Natural killer cell (primary cell): ENCODE measurements at regions not wholly inside any gene's neighbourhood (a gene's known extent, or its start where the extent isn't known, plus 50 kb on each side); places are given as distances from the start of the nearest gene placed in this dataset.

Experiments
- ATAC-seq, 3 donors: fragments of 150-1000 bp in 2 of 3; fragments of 200-7000 bp in 1 of 3; cut with Tn5 transposase; 1 replicate in 1 of 3; 2 replicates in 2 of 3; pipeline ENCODE4 v1.10.0; 2021; ENCODE audit warnings: mild to moderate bottlenecking in 2 of 3, moderate library complexity in 2 of 3
- DNase-seq, 2 donors: peaks; one replicate each; pipeline versions ENCODE4 v3.0.0 to v3.0.0-alpha.2; 2013 to 2021; ENCODE audit warnings: mixed read lengths in 1 of 2
- H3K27ac ChIP-seq: one replicate; pipeline ENCODE4 v1.5.1; 2013; ENCODE audit warnings: mild to moderate bottlenecking, low read length
- H3K27me3 ChIP-seq: one replicate; pipeline ENCODE4 v1.6.1; 2013; ENCODE audit warnings: low read length; ENCODE audit not compliant: control insufficient read depth, insufficient read depth
- H3K36me3 ChIP-seq: one replicate; pipeline ENCODE4 v1.6.1; 2013; ENCODE audit warnings: low read length; ENCODE audit not compliant: control insufficient read depth, insufficient read depth
- H3K4me1 ChIP-seq: one replicate; pipeline ENCODE4 v1.6.1; 2013; ENCODE audit warnings: low read length; ENCODE audit not compliant: control insufficient read depth, insufficient read depth
- H3K4me3 ChIP-seq: one replicate; pipeline ENCODE4 v1.5.1; 2013; ENCODE audit warnings: low read length
- H3K9me3 ChIP-seq: one replicate; pipeline ENCODE4 v1.6.1; 2013; ENCODE audit warnings: low read length; ENCODE audit not compliant: control insufficient read depth, insufficient read depth
- H3K27ac Mint-ChIP-seq, 2 donors: one replicate each; pipeline ENCODE4 v1.8.0; 2022; ENCODE audit warnings: mild to moderate bottlenecking in 2 of 2, mixed read lengths in 2 of 2, moderate library complexity in 1 of 2
- H3K27me3 Mint-ChIP-seq, 2 donors: one replicate each; pipeline ENCODE4 v1.8.0; 2022; ENCODE audit warnings: low read depth in 2 of 2, mixed read lengths in 2 of 2
- H3K36me3 Mint-ChIP-seq: one replicate; pipeline ENCODE4 v1.8.0; 2022; ENCODE audit warnings: mixed read lengths
- H3K4me1 Mint-ChIP-seq, 2 donors: one replicate each; pipeline ENCODE4 v1.8.0; 2022; ENCODE audit warnings: mixed read lengths in 2 of 2
- H3K4me3 Mint-ChIP-seq: one replicate; pipeline ENCODE4 v1.8.0; 2022; ENCODE audit warnings: mild to moderate bottlenecking, moderate library complexity, mixed read lengths
- H3K9me3 Mint-ChIP-seq, 2 donors: one replicate each; pipeline ENCODE4 v1.8.0; 2022; ENCODE audit warnings: mixed read lengths in 2 of 2
- WGBS: methylation state at CpG from one replicate; pipeline ENCODE4 v1.1.7; 2013; ENCODE audit warnings: missing lambda C conversion rate; ENCODE audit not compliant: insufficient coverage; 5-methylcytosine and 5-hydroxymethylcytosine counted together
- intact Hi-C: fragments of 100-400 bp; cut with micrococcal nuclease; formaldehyde crosslinking; loops from one replicate; pipeline ENCODE4 v1.14.2; 2022
- TF ChIP-seq, protein P1 (sequence below): fragments of 200-600 bp; IDR thresholded peaks from one replicate; pipeline ENCODE4 v1.8.0; 2022; ENCODE audit warnings: antibody characterized with exemption

- H3K36me3 ChIP-seq = no peaks in the 10 kb centered on the region
- 89% methylated on average over 6 of the region's 6 CpGs for WGBS
- no peak for ATAC-seq
Measured at GRCh38 chr6:159373670-159374069, 204.5 kb downstream of the FNDC1 start.

GRCh38 chr6:159372333-159372732 is 203.1 kb downstream of the FNDC1 start:
- peaks cover 0 to 7% of the 10 kb centered on the region in 2 donors for H3K4me1 Mint-ChIP-seq
- ATAC-seq (no peak), DNase-seq (no peak)
- H3K27ac ChIP-seq = no peak overlapping the region
- H3K27ac Mint-ChIP-seq = no peak overlapping the region
- H3K27me3 Mint-ChIP-seq = peaks cover under 1 to 14% of the 10 kb centered on the region in 2 donors
- no peak overlapping the region for H3K4me3 ChIP-seq
- WGBS = 90% methylated on average over 2 of the region's 2 CpGs
- intact Hi-C loops = no loop called here
- H3K4me3 Mint-ChIP-seq = no peak overlapping the region
- no peaks in the 10 kb centered on the region for H3K36me3 ChIP-seq
- no peaks in the 10 kb centered on the region for H3K27me3 ChIP-seq
- no peaks in the 10 kb centered on the region for H3K4me1 ChIP-seq
- H3K9me3 Mint-ChIP-seq = no peaks in the 10 kb centered on the region
- TF ChIP-seq, protein P1, sequence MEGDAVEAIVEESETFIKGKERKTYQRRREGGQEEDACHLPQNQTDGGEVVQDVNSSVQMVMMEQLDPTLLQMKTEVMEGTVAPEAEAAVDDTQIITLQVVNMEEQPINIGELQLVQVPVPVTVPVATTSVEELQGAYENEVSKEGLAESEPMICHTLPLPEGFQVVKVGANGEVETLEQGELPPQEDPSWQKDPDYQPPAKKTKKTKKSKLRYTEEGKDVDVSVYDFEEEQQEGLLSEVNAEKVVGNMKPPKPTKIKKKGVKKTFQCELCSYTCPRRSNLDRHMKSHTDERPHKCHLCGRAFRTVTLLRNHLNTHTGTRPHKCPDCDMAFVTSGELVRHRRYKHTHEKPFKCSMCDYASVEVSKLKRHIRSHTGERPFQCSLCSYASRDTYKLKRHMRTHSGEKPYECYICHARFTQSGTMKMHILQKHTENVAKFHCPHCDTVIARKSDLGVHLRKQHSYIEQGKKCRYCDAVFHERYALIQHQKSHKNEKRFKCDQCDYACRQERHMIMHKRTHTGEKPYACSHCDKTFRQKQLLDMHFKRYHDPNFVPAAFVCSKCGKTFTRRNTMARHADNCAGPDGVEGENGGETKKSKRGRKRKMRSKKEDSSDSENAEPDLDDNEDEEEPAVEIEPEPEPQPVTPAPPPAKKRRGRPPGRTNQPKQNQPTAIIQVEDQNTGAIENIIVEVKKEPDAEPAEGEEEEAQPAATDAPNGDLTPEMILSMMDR = no peak
- H3K36me3 Mint-ChIP-seq = no peaks in the 10 kb centered on the region
- H3K9me3 ChIP-seq = peaks cover 3% of the 10 kb centered on the region

More at GRCh38 chr6:159373670-159374069, 204.5 kb downstream of the FNDC1 start:
- Histone ChIP-seq H3K9me3 (peaks cover 3% of the 10 kb centered on the region), H3K4me1 (no peaks in the 10 kb centered on the region), H3K4me3 (no peak overlapping the region), H3K27ac (no peak overlapping the region), H3K27me3 (no peaks in the 10 kb centered on the region)
- DNase-seq = no peak
- intact Hi-C loops = no loop called here
- H3K9me3 Mint-ChIP-seq = no peaks in the 10 kb centered on the region
- peaks cover 6 to 26% of the 10 kb centered on the region in 2 donors for H3K27me3 Mint-ChIP-seq
- H3K27ac Mint-ChIP-seq = no peak overlapping the region
- no peaks in the 10 kb centered on the region for H3K36me3 Mint-ChIP-seq
- no peak overlapping the region for H3K4me3 Mint-ChIP-seq
- TF ChIP-seq, protein P1 = no peak
- peaks cover 0 to 7% of the 10 kb centered on the region in 2 donors for H3K4me1 Mint-ChIP-seq

- no peaks in the 10 kb centered on the region for H3K27me3 ChIP-seq
- H3K27ac ChIP-seq = no peak overlapping the region
- no peaks in the 10 kb centered on the region for H3K9me3 Mint-ChIP-seq
- H3K36me3 Mint-ChIP-seq = no peaks in the 10 kb centered on the region
- intact Hi-C loops = no loop called here
- no peaks in the 10 kb centered on the region for H3K36me3 ChIP-seq
- WGBS = 96% methylated on average over 3 of the region's 4 CpGs
- no peak overlapping the region for H3K27ac Mint-ChIP-seq
- no peaks in the 10 kb centered on the region for H3K4me1 Mint-ChIP-seq
- H3K27me3 Mint-ChIP-seq = peaks cover 8 to 33% of the 10 kb centered on the region in 2 donors
- no peak overlapping the region for H3K4me3 Mint-ChIP-seq
- ATAC-seq (no peak), DNase-seq (no peak)
- TF ChIP-seq, protein P1 = no peak
- no peak overlapping the region for H3K4me3 ChIP-seq
- H3K9me3 ChIP-seq = no peaks in the 10 kb centered on the region
- H3K4me1 ChIP-seq = no peaks in the 10 kb centered on the region
Measured at GRCh38 chr6:159360306-159360705, 191.1 kb downstream of the FNDC1 start.

- Mint-ChIP-seq H3K4me3 (no peak overlapping the region), H3K27me3 (peaks cover 9 to 38% of the 10 kb centered on the region in 2 donors), H3K4me1 (no peaks in the 10 kb centered on the region), H3K27ac (no peak overlapping the region), H3K9me3 (no peaks in the 10 kb centered on the region), H3K36me3 (no peaks in the 10 kb centered on the region)
- intact Hi-C loops = no loop called here
- no peak overlapping the region for H3K4me3 ChIP-seq
- H3K36me3 ChIP-seq = no peaks in the 10 kb centered on the region
- DNase-seq (no peak), ATAC-seq (no peak)
- H3K27me3 ChIP-seq = no peaks in the 10 kb centered on the region
- TF ChIP-seq, protein P1 = no peak
- WGBS = 76% methylated on average over 7 of the region's 8 CpGs
- H3K9me3 ChIP-seq = no peaks in the 10 kb centered on the region
- no peaks in the 10 kb centered on the region for H3K4me1 ChIP-seq
- no peak overlapping the region for H3K27ac ChIP-seq
Measured at GRCh38 chr6:159359581-159360297, 190.5 kb downstream of the FNDC1 start.
